C1 segment of cervical spinal cord (tissue), 14 donors: ENCODE measurements at regions not wholly inside any gene's neighbourhood (a gene's known extent, or its start where the extent isn't known, plus 50 kb on each side); places are given as distances from the start of the nearest gene placed in this dataset.

ENCODE experiments used
- DNase-seq, 14 donors: peaks; one replicate each; lab custom pipeline; 2025; lab: John Stamatoyannopoulos, UW

DNA sequence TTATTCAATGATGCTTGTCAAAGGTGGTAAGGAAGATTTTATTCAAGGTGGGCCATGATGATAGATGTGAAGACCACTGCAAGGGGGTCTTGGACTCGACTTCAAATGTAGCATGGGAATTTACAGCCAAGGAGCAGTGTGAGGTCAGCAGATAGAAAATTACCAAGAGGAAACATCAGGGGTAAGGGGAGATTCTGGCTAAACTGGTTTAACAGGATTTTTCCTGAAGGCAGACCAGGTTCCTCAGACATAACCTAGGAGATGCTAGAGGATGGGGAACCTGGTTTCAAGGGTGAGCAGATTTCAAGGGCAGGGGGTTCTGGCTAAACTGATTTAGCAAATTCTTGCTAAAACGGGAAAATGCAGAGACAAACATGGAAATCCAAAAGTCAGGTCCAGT lies 464.9 kb downstream of the TAFA4 start:
- no peak for DNase-seq

DNA sequence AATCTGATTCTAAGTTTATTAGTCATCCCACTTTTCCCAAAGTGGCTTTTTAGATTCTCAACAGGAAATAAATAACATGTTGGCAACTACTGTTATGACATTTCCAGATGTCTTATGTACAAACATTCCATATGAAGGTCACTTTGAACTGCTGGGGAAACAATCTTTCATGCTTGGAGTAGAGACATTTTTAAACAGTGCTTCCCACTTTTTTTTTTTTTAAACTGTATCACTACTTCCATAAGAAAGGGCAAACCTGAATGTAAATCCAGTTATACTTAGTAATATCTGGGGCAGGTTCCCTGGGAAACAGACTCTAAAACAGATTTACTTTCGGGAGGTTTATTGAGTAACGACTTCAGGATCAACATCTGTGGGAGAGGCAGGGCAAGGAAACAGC lies 473.8 kb downstream of the TAFA4 start:
- no peak for DNase-seq

DNA sequence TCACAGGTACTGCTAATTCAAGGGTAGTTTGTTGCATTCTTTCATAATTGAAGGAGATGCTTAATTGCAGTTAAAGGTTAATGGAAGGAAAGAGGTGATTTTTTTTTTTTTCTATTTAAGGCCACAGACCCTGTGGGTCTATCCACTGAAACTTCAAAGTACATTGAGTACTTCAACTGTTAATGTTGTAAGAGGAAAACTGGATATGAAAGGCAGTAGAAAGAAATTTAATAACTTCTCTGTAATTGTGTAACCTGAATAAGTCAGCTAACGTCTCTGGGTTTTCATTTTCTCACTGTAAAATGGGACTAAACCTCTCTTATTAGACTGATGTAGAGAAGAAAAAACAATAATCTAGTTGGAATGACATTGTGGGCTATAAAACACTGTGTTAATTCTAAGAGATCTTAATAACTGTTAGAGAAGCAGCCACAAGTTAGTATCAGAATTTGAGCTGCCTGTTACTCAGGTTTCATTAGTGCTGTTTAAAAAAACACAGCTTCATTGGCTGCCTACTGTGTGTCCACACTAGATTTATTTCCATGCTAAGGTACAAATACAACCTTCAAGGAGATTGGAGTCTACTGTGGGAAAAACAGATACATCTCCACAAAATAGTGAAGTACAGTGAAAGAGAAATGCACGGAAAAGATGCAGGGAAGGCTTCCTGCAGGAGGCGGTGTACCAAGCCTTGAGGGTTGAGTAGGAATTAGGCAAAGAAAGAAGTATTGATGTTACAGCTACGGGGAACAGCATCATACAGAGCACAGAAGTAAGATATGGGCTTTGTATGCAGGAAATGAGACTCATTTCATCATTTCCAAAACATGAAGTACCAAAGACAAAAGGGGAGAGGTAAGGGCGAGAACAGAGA lies 483.6 kb downstream of the TAFA4 start:
- no peak for DNase-seq

DNA sequence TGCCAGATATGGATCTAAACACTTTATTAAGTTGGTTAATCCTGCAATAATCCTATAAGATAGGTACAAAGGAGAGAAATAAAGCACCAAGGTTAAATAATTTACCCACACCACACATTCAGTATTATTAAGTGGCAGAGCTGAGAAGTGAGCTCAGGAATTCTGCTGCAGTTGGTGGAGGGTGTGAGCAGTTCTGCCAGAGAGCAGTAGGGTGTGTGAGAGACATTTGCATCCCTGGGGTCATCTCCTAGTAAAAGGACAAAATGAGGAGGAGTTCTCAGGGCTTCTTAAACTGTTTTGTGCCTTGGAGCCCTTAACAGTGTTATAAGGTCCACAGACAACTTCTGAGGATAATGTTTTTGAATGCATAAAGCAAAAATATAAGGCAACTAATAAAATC lies 484.5 kb downstream of the TAFA4 start:
- DNase-seq = no peak

DNA sequence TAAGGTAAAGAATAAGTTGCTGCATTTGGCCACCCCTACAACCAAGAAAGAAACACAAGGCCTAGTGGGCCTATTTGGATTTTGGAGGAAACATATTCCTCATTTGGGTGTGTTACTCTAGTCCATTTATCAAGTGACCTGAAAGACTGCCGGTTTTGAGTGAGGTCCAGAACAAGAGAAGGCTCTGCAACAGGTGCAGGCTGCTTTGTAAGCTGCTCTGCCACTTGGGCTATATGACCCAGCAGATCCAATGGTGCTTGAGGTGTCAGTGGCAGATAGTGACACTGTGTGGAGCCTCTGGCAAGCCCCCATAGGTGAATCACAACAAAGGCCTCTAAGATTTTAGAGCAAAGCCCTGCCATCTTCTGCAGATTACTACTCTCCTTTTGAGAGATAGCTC lies 491.3 kb downstream of the TAFA4 start:
- no peak for DNase-seq

DNA sequence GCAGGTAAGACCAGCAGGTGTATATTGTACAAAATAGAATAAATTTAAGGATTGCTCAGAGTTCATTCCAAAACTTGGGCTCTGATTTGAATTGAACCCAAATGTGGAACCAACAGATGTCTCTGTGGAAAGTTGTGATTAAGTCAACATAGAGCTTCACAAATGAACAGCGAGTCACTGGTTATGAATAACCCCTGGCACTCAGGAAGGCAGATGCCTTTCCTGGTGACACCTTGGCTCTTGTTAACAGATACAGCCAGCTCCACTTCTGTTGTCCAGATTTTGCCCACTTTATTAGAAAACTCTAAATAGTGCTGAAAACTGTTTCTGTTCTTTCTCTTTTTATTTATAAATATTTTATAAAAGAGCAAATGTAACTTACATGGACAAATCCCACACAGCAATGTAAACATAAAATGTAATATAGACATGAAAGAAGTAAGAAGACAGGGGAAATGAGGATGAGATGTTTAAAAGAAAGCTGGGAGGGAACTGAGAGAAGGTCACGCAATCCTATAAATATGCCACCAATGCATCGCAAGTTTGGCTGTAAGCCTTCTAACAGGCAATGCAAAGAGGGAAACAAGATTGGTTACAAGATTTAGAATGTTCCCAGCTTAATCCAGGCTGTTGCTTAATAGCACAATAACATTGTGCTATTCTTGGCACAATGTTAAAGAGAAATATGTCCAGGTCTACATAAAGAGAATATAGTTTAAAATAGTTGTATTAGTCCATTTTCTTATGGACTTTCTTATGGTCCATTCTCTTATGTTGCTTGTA lies 495.5 kb downstream of the TAFA4 start:
- DNase-seq = no peak

DNA sequence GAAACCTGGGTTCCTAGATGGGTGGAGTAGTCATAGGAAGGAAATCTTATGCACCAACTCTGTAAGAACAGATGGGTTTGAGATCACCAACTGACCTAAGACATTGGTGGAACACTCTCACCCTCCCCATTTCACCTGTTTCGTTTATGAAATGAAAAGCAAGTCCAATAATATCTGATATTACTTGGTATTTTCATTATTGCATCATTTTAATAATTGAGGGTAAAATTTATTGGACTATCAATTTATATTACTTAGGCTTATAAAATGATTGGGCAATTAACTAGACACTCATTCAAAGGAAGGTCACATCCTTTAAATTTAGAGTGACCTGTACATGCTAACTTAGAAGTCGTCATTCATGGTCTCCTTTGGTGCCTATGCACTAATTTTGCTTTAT lies 503.9 kb downstream of the TAFA4 start:
- no peak for DNase-seq

DNA sequence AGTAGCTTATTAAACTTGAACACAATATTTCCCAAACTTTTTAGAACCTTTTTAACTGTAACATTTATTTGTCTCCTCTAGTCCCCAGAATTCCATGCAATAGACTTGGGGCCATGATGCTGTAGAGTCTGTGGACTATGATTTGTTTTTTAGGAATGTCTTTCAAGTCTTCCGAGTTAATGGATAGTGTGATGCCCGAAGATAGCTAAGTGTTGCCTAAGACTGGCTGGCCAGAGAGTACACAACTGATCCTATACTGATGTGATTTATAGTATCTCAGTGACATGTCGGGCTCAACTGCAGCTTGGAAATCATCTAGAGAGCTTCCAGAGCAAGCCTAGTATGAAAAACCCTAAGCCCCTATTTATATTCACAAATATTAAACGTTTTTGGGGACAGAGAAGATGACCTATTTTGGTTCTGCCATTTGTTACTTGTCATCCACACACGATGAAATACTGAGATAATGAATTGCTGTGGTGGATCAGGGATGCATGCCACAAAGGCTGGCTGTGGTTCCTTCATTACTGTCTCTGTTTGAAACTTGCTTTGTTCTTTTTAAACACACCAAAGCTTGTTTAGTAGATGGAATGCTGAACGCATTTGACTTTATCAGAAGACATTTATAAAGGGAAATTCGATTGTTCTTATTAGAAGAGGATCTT lies 507.4 kb downstream of the TAFA4 start:
- no peak for DNase-seq

DNA sequence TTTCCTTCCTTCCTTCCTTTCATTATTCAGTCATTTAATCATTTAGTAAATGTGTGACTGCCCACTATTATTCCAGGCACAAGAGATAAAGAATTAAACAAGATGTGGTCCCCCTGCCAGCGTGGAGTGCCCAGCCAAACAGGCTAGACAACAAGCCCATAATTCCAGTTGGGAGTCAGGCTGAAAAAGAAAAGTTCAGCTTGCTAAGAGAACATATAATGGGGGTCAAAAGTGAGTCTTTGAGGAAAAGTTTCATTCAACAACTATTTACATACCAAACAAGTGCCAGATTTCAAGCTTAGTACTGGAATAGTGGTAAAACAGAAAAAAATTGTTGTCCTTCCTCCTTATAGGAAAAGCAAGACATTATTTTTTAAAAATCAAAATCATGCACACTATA lies 523.7 kb downstream of the TAFA4 start:
- no peak for DNase-seq

DNA sequence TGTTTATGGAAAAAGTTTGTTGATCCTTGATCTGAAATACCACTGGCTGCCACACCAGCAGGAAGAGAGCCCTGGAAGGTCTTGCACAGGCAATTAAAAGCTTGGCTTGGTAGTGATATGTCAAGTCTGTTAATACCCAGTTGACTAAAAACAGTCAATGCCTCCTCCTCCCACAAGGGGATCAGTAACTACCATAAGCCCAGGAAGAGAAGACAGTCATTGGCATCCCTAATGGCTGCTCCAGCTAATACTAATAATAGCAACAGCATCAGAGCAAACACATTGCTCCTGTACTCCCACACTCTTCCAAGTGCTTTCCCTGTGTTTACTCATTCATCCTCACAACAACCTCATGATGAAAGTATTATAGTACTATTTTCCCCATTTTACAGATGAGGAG lies 528.6 kb downstream of the TAFA4 start:
- no peak for DNase-seq

DNA sequence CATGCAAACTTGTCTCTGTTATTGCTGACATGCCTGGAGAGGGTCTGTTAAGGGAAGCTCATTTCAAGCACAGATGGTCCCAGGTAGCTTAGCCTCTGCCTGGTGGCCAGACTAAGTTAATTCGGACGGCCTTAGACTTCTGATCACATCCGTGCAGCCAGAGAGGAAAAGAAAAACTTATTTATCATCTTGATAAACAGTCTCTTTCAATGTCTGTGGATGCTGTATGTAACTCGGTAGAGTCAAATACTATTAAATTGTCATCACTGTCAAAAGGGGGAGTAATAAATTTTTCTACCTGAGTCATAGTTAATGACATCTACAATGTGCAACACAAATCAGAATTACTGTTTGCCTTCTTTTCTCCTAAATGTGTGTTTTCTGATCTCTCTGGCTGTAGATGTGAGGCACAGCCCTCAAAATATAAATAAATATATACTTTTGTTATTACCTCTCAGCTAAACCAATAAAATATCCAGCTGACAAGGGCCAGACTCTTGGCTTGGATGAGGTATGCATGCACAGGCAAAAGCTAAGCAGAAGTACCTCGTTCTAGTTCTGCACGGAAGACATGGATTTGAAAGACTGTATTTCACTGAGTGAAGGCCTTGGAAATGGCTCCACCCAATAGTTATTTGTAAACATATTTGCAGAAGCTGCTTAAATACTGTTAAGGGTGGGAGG lies 530.0 kb downstream of the TAFA4 start:
- no peak for DNase-seq

DNA sequence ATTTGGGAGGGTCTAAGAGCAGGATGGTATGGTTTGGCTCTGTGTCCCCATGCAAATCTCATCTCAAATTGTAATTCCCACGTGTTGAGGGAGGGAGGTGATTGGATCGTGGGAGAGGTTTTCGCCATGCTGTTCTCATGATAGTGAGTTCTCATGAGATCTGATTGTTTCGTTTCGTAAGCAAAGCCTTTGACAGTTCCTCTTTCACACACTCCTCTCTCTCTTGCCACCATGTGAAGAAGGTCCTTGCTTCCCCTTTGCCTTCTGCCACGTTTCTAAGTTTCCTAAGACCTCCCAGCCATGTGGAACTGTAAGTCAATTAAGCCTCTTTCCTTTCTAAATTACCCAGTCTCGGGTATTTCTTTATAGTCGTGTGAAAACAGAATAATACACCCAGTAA lies 553.7 kb downstream of the TAFA4 start:
- DNase-seq = no peak

DNA sequence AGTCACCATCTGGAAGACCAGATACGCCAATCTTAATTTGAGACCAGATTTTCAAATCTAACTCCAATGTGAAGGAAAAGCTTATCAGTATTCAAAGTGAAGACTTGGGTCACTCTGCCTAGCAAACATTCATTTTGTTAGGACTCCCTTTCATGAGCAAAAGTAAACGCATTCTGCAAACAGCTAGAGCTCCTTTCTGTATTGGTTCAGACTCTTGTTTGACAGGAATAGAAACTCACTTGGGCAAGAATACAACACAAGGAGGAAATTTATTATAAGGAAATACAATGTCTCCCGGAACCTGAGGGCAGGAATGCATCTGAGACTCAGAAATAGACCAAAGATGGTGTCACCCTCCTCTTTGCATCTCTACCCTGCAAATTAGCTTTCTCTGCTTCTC lies 558.6 kb downstream of the TAFA4 start:
- no peak for DNase-seq

DNA sequence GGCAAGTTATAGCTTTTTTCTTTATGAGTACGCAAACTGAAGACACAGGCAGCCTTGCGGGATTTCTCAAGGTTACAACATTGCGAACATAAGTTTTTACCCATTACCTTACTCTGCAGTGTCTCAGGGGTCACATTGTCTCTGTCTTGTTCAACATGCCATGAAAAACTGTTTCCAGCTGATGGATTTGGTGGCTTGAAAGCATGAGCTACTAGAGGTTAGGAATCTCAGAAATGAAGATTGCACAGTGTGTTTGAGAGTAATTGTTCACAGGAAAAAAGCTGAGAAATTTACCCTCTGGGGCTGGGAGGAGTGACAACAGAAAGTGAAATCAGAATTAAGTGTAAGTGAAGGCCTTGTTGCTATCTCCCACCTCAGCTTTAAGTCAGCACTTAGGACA lies 568.6 kb downstream of the TAFA4 start:
- DNase-seq = no peak

DNA sequence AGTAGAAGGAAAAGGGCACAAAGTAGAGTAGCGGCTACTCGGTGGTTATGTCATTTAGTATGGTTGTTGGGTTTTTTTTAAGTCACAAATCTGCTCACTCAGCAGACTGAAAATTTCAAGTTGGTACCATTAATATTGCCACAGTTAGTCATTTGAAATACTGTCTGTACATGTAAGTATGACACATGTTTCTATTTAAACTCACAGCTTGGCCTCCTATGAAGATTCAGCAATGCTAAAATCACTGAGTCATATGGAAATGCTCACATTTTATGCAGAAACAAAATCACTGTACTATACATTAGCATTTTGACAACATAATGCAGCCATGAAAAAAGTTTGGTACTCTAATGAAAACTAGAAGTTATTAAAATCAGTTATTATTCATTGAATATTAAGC lies 571.9 kb downstream of the TAFA4 start:
- no peak for DNase-seq

DNA sequence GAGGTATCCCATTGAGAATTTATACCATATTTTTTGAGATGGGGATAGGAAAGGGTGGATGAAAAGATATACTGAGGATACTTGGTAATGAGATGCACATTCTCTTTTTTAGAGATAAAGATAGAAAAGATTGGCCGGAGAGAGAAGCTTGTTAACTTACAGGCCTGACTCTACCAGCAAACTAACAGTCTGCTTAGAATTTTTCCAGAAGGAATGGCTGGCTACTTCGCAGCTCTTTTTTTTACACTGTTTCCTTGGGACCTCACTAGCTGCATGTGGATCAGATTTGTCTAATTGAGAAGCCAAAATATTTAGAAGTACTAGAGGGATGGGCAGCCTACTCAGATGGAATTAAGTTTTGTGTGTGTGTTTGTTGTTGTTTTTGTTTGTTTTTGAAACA lies 586.6 kb downstream of the TAFA4 start:
- no peak for DNase-seq

DNA sequence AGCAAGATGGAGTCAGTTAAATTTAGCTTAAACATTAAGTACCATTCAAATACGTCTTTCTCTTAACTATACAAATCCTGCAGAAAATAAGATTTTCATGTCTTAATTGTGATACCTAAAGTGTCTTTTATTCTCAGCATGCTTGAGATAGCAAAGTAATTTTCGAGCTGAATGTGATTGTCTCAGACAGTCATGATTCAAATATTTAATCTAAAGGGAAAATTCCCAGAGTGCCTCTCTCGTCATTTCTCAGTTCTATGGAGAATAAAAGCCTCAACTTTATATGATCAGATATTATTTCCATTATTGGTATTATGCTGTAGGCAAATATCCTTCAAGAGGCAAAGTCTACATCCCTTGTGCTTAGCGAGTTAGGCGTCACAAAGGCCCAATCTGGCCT lies 589.9 kb downstream of the TAFA4 start:
- no peak for DNase-seq

DNA sequence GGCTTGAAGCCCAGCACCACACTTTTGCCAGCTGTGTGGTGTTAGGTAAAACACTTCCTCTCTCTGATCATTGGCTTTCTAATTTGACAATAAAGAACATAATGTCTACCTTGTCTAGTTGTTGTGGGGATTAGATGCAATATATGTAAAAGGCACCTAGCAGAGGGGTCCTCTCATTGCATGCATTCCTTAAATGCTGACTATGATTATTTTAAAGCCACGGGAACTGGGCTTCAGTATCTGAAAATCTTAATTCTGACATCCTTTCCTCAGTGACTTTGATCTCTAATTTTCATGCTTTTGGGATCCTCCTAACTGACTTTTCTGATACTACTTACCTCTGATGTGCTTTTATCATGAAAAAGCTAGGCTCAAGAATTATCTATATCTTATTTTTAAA lies 596.3 kb downstream of the TAFA4 start:
- no peak for DNase-seq

DNA sequence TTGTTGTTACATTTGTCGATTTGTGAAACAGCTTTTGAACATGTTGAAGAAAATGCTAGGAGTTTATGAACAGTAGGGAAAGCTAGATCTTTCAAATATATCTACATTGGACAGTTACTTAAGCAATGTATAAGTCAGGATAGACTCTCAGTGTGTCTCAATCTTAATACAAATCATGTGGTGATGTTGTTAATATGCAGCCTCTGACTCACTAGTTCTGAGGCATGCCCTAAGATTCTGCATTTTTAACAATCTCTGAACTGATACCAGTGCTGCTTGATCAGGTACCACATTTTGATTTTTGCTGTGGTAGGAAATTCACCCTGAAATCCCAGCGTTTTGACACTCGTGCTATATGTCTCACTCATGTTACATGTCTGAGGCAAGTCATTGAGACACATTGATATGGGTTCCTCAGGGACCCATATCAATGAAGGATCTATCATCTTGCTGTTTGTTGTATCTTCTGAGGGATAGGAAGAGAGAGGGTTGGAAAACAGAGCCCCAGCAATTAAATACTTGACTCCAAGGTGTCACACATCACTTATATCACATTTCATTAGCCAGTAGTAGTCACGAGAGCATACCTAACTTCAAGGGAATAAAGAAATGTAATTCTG lies 597.9 kb downstream of the TAFA4 start:
- no peak for DNase-seq

DNA sequence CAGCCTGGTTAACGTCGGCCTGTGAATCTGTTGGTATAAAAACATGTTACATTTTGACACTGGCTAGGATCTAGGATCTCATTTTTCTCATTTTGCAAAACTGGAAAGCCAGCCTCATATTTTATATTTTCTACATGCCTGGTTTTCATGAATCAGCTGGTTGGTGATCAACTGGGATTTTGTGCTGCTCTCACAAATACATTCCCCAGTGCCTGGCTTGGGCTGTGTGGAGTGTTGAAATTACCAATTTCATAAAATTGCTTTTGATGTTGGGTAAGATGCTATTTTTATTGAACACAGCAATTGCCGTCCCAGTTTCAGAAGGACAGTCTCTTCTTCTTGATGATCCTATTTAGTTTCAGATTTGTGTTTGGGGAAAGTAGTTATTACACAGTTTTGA lies 604.3 kb downstream of the TAFA4 start:
- DNase-seq = no peak

DNA sequence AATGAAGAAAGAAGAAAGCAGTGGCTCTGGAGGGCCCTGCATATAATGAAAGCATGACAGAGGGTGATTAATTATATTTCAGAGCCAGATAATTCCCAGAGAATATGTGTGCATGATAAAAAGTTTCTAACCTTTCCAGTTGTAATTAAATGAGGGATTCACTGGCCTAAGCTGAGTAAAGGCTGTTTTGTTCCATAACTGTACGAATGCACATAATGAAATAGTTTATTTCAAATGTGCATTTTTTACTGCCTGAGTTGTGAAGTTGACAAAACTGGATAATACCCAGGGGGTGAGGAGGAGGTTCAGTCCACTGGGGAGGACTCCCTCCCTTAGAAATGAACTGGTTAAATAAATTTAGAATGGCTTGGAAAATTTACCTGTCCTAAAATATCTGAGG lies 616.4 kb downstream of the TAFA4 start:
- DNase-seq = no peak

DNA sequence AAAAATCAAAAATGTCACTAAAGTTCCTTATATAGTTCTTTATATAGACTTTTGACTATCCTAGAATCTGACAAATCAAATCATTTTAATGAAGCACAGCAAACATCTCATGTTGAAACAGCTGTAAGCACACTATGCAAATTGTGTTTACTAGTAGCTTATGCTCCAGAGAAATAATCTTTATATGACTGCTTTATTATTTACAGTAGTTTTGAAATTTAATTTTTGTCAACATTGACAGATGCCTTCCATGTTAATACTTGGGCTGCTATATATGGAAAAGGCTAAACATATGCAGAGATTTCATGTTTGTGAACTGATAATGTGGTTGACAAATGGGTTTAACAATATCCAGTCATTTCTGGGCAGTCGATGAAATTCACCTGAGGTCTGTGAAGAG lies 616.8 kb downstream of the TAFA4 start:
- no peak for DNase-seq
